ENCODE measurements at regions not wholly inside any gene's neighbourhood (a gene's known extent, or its start where the extent isn't known, plus 50 kb on each side); places are given as distances from the start of the nearest gene placed in this dataset.

DNA sequence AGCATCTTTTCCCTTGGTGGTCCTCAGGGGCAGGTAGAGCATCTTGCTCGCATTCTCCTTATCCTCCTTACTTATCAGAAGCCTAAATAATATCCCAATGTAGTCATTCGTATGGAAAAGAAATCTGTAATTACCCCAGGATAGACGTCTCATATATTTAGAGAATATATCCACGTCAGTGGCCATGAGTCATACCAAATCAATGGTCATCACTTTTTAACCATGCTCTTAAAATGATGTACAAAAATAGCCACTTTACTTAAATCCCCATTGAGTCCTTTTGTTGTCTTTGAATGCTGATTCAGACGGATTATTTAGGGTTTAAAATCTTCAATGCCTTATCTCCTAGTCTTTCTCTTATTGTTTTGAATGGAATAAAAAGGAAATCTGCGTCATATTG lies 231.7 kb upstream of the STXBP5 start:
- no peak overlapping the region for H3K27ac ChIP-seq (replicated peaks in 1 of 4)
- no peak overlapping the region for H3K4me3 ChIP-seq
- intact Hi-C loops (cut with DNase I), result no loop called here
- WGBS, result 86% methylated on average over 6 of the region's 6 CpGs
- no peaks in the 10 kb centered on the region for H3K9me3 ChIP-seq
- no peak for DNase-seq (ENCODE audit: extremely low spot score)
- TF ChIP-seq POLR2A (IDR thresholded peaks at IDR 0.05; ENCODE audit: low read depth) (no peak), EP300 (IDR thresholded peaks at IDR 0.05) (no peak), POLR2AphosphoS5 (IDR thresholded peaks at IDR 0.05) (no peak)
- TF ChIP-seq, protein P1, sequence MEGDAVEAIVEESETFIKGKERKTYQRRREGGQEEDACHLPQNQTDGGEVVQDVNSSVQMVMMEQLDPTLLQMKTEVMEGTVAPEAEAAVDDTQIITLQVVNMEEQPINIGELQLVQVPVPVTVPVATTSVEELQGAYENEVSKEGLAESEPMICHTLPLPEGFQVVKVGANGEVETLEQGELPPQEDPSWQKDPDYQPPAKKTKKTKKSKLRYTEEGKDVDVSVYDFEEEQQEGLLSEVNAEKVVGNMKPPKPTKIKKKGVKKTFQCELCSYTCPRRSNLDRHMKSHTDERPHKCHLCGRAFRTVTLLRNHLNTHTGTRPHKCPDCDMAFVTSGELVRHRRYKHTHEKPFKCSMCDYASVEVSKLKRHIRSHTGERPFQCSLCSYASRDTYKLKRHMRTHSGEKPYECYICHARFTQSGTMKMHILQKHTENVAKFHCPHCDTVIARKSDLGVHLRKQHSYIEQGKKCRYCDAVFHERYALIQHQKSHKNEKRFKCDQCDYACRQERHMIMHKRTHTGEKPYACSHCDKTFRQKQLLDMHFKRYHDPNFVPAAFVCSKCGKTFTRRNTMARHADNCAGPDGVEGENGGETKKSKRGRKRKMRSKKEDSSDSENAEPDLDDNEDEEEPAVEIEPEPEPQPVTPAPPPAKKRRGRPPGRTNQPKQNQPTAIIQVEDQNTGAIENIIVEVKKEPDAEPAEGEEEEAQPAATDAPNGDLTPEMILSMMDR (IDR thresholded peaks at IDR 0.05), result no peak
- H3K4me1 ChIP-seq, result peaks cover 0 to 8% (median 0%) of the 10 kb centered on the region in 4 donors
- no peaks in the 10 kb centered on the region for H3K27me3 ChIP-seq
- no peaks in the 10 kb centered on the region for H3K36me3 ChIP-seq

DNA sequence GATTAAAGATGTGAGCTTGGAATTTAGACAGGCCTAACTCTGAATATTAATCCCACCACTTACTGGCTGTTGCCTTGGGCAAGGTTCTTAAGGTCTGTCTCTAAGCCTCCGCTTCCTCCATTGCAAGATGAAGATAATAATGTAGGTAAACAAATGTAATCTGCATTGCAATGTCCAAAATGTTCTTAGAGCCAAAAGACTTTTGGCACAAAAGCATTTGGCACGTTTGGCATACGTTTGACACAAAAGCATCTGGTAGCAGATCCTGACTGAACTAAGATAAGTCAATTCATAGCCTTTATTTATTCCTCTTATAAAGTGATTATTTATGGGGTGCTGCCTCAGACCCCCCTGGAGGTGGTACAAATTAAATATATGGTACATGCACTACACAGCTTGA lies 229.9 kb upstream of the STXBP5 start:
- no peak overlapping the region for H3K4me3 ChIP-seq
- no peaks in the 10 kb centered on the region for H3K27me3 ChIP-seq
- intact Hi-C loops (cut with DNase I), result no loop called here
- whole genome bisulfite sequencing, result 89% methylated on average over 3 of the region's 3 CpGs
- no peaks in the 10 kb centered on the region for H3K9me3 ChIP-seq
- no peak overlapping the region for H3K27ac ChIP-seq (replicated peaks in 1 of 4)
- H3K4me1 ChIP-seq, result no peaks in the 10 kb centered on the region
- no peak for DNase-seq (ENCODE audit: extremely low spot score)
- no peak for TF ChIP-seq EP300 (IDR thresholded peaks at IDR 0.05)
- no peak for TF ChIP-seq POLR2A (IDR thresholded peaks at IDR 0.05; ENCODE audit: low read depth)
- no peak for TF ChIP-seq POLR2AphosphoS5 (IDR thresholded peaks at IDR 0.05)
- TF ChIP-seq, protein P1 (IDR thresholded peaks at IDR 0.05), result no peak
- no peaks in the 10 kb centered on the region for H3K36me3 ChIP-seq

DNA sequence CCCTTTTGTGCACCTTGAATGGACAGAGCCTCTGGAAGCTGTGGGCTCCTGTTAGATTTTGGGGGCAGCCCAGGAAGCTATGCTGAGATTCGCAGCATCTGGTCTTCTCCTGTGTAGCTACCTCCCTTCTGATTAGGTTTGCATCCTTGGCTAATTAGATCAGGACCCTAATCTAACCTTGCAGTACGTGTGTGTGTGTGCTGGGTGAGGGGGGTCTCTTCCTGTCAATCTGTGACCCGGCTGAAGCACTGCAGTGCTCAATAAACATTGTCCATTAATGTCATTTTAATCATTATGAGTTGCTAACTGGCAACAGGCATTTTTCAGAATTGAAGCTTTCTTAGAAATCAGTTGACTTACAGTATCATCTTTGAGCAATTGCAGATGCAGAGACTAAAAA lies 229.1 kb upstream of the STXBP5 start:
- intact Hi-C loops (cut with DNase I), result no loop called here
- no peak for TF ChIP-seq POLR2A (IDR thresholded peaks at IDR 0.05; ENCODE audit: low read depth)
- TF ChIP-seq, protein P1 (IDR thresholded peaks at IDR 0.05), result no peak
- DNase-seq (ENCODE audit: extremely low spot score), result no peak
- no peaks in the 10 kb centered on the region for H3K36me3 ChIP-seq
- H3K27ac ChIP-seq (replicated peaks in 1 of 4), result no peak overlapping the region
- H3K4me1 ChIP-seq, result no peaks in the 10 kb centered on the region
- H3K4me3 ChIP-seq, result no peak overlapping the region
- no peaks in the 10 kb centered on the region for H3K9me3 ChIP-seq
- no peaks in the 10 kb centered on the region for H3K27me3 ChIP-seq
- WGBS, result 72% methylated on average over 3 of the region's 3 CpGs

DNA sequence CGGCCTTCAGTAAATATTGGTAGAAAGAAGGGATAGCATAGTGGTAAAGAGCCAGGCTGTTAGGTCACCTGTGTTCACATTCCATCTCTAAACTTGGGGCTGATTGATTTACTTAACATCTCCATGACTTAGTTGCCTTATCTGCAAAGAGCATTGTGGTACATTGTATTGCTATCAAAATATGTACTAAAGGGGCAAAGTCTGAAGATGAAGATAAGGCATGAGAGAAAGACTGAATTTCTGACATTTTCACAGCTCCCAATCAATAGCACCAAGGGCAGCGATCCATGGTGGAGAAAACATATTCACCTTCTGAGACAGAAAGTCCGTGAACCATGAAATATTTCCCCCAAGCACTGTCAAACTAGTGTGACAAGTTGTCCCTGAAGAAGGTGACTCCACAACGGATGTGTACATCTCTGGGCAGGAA lies 223.3 kb upstream of the STXBP5 start:
- H3K27me3 ChIP-seq, result no peaks in the 10 kb centered on the region
- TF ChIP-seq POLR2A (IDR thresholded peaks at IDR 0.05; ENCODE audit: low read depth), result no peak
- TF ChIP-seq POLR2AphosphoS5 (IDR thresholded peaks at IDR 0.05), result no peak
- TF ChIP-seq, protein P1 (IDR thresholded peaks at IDR 0.05), result no peak
- TF ChIP-seq EP300 (IDR thresholded peaks at IDR 0.05), result no peak
- H3K4me1 ChIP-seq, result no peaks in the 10 kb centered on the region
- H3K36me3 ChIP-seq, result no peaks in the 10 kb centered on the region
- H3K9me3 ChIP-seq, result no peaks in the 10 kb centered on the region
- intact Hi-C loops (cut with DNase I), result no loop called here
- H3K4me3 ChIP-seq, result no peak overlapping the region
- no peak for DNase-seq (ENCODE audit: extremely low spot score)
- 98% methylated on average over 4 of the region's 4 CpGs for WGBS
- H3K27ac ChIP-seq (replicated peaks in 1 of 4), result no peak overlapping the region

DNA sequence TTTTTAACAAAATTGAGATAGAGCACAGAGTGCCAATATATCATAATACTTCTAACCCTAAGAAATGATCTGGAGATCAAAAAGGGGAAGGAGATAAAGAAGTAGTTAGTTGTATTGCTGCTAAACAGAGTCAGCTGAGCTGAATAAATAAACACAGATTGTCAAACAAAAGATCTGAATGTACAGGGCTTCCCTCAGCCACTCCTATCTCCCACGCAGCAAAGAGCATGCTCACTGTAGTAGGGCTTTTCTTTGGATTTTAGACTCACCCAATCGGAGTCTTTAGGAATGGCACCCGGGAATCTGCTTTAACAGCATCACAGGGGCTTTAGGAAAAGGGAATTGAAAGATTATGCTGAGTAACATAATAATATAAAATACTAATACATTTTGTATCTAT lies 222.2 kb upstream of the STXBP5 start:
- whole genome bisulfite sequencing, result 72% methylated on average over 3 of the region's 3 CpGs
- H3K4me1 ChIP-seq, result no peaks in the 10 kb centered on the region
- TF ChIP-seq POLR2AphosphoS5 (IDR thresholded peaks at IDR 0.05) (no peak), EP300 (IDR thresholded peaks at IDR 0.05) (no peak), POLR2A (IDR thresholded peaks at IDR 0.05; ENCODE audit: low read depth) (no peak)
- TF ChIP-seq, protein P1 (IDR thresholded peaks at IDR 0.05), result no peak
- no peak overlapping the region for H3K27ac ChIP-seq (replicated peaks in 1 of 4)
- no peak for DNase-seq (ENCODE audit: extremely low spot score)
- no peak overlapping the region for H3K4me3 ChIP-seq
- H3K36me3 ChIP-seq, result no peaks in the 10 kb centered on the region
- H3K9me3 ChIP-seq, result no peaks in the 10 kb centered on the region
- intact Hi-C loops (cut with DNase I), result no loop called here
- H3K27me3 ChIP-seq, result no peaks in the 10 kb centered on the region
